Heart left ventricle (tissue), 16 donors: ENCODE measurements at regions not wholly inside any gene's neighbourhood (a gene's known extent, or its start where the extent isn't known, plus 50 kb on each side); places are given as distances from the start of the nearest gene placed in this dataset.

Source experiments
- ATAC-seq, 4 donors: fragments of 200-7000 bp; cut with Tn5 transposase; one replicate each; pipeline ENCODE4 v1.9.1; 2020 to 2022; ENCODE audit warnings: moderate library complexity in 4 of 4, mild to moderate bottlenecking in 3 of 4, moderate number of reproducible peaks in 1 of 4
- DNase-seq, 5 donors: peaks; one replicate each; pipeline ENCODE4 v3.0.0-alpha.2; 2020
- H3K27ac ChIP-seq, 12 donors: fragments of 200-600 bp; sonication (generic) in 4 of 12; one replicate each; pipeline versions ENCODE4 v1.5.0 to v1.8.0; 2016 to 2022; ENCODE audit warnings: mild to moderate bottlenecking in 2 of 12
- H3K27me3 ChIP-seq, 9 donors: fragments of 200-600 bp; sonication (generic) in 2 of 9; one replicate each; pipeline versions ENCODE4 v1.5.1 to v1.8.0; 2016 to 2022; ENCODE audit warnings: mild to moderate bottlenecking in 3 of 9
- H3K36me3 ChIP-seq, 9 donors: fragments of 200-600 bp; sonication (generic) in 2 of 9; one replicate each; pipeline versions ENCODE4 v1.5.0 to v1.8.0; 2018 to 2022; ENCODE audit warnings: mild to moderate bottlenecking in 2 of 9
- H3K4me1 ChIP-seq, 12 donors: fragments of 200-600 bp; sonication (generic) in 4 of 12; one replicate each; pipeline versions ENCODE4 v1.5.0 to v1.8.0; 2016 to 2022; ENCODE audit warnings: mild to moderate bottlenecking in 3 of 12
- H3K4me3 ChIP-seq, 12 donors: fragments of 200-600 bp; sonication (generic) in 4 of 12; one replicate each; pipeline versions ENCODE4 v1.5.0 to v1.8.0; 2017 to 2022; ENCODE audit warnings: mild to moderate bottlenecking in 9 of 12, moderate library complexity in 4 of 12
- H3K9me3 ChIP-seq, 12 donors: fragments of 200-600 bp; sonication (generic) in 4 of 12; one replicate each; pipeline versions ENCODE4 v1.5.0 to v1.8.0; 2016 to 2022; ENCODE audit warnings: mild to moderate bottlenecking in 1 of 12
- CTCF ChIP-seq, 12 donors: fragments of 200-600 bp; sonication (generic) in 4 of 12; IDR thresholded peaks; one replicate each; pipeline versions ENCODE4 v1.5.0 to v1.8.0; 2018 to 2022; ENCODE audit warnings: antibody characterized with exemption in 12 of 12, mild to moderate bottlenecking in 5 of 12
- POLR2A ChIP-seq, 2 donors: fragments of 450-650 bp; IDR thresholded peaks; one replicate each; pipeline ENCODE4 v1.6.1; 2017; ENCODE audit warnings: antibody characterized with exemption in 2 of 2, mild to moderate bottlenecking in 2 of 2, moderate library complexity in 2 of 2
- WGBS, 4 donors: extraction: QIAGEN DNeasy Blood & Tissue Kit in 2 of 4; methylation state at CpG; one replicate each; pipeline versions ENCODE4 v1.1.5 to v1.1.7; 2013 to 2018; 5-methylcytosine and 5-hydroxymethylcytosine counted together
- intact Hi-C, 10 donors: fragments of 100-400 bp; cut with DNase I; formaldehyde crosslinking; loops; one replicate each; pipeline versions ENCODE4 v1.11.1 to v1.14.2; 2022
- donor health status: ischemic (EF 13 %, LVEDD 7.1; RV severe dilation, severe dysfunction).
- donor health status: healthy with polysubstance abuse.
- donor health status: DM: no; HTN: yes; CAD: no.
- donor health status: DM: no; HTN: no; CAD: no.
- donor health status: ischemic (EF 25% LVEDD 6.9; RV normal size, moderate dysfunction).
- donor health status: ischemic (EF 25% LVEDD 5.7; RV mildly dilated, moderate dysfunction).
- donor health status: healthy.
- donor health status: DM: yes; HTN: yes; CAD: no.
- donor health status: ischemic (EF 35%, LVEDD 5.7; RV mildly dilated, moderate dysfunction).
- donor health status: nonischemic (EF 11% LVEDD 7.7; RV severe dilation, severe dysfunction).
- donor health status: DM: yes; HTN: yes; CAD: no.
- donor health status: PGD.
- donor health status: ischemic (EF 29% LVEDD 5.4; RV normal size, mild dysfunction).
- donor health status: nonischemic (EF 23%, LVEDD 6.1; RV moderate dilation, normal function).

GRCh38 chr13:44243198-44243857 is 130.3 kb upstream of the SERP2 start:
- TF ChIP-seq CTCF (IDR thresholded peaks at IDR 0.05) (peak; percentile 25 to 62 (median 46)), POLR2A (IDR thresholded peaks at IDR 0.05) (no peak)
- intact Hi-C loops, result loop anchor here in 4 of 10 donors (2.0 to 5.0 kb wide), 3 partner anchors 64 to 194 kb away; no protein-coding TSS in a partner anchor
- no peaks in the 10 kb centered on the region for H3K36me3 ChIP-seq
- peaks cover 0 to 18% (median 5%) of the 10 kb centered on the region in 12 donors for H3K4me1 ChIP-seq
- H3K27ac ChIP-seq, result peak overlapping the region in 8 of 12 donors; percentile 6 to 65 (median 43)
- ATAC-seq (peak; percentile 39 to 92 (median 70)), DNase-seq (peak in 3 of 5 donors; percentile 46 to 52 (median 47))
- no peak overlapping the region for H3K4me3 ChIP-seq
- no peaks in the 10 kb centered on the region for H3K9me3 ChIP-seq
- H3K27me3 ChIP-seq, result no peaks in the 10 kb centered on the region
- 51 to 59% (median 56%) methylated on average over 11 of the region's 11 CpGs for WGBS, 4 donors

GRCh38 chr13:44244288-44244687 is 129.3 kb upstream of the SERP2 start:
- no peak for ATAC-seq
- no peak for DNase-seq
- peaks cover 0 to 22% (median 7%) of the 10 kb centered on the region in 12 donors for H3K4me1 ChIP-seq
- H3K27me3 ChIP-seq, result no peaks in the 10 kb centered on the region
- intact Hi-C loops, result loop anchor here in 4 of 10 donors (5.0 kb wide), 2 partner anchors 63 to 193 kb away; no protein-coding TSS in a partner anchor
- H3K27ac ChIP-seq, result peak overlapping the region in 2 of 12 donors; percentile 49 to 56
- H3K4me3 ChIP-seq, result no peak overlapping the region
- 79 to 91% (median 87%) methylated on average over 6 of the region's 6 CpGs for WGBS, 4 donors
- H3K9me3 ChIP-seq, result no peaks in the 10 kb centered on the region
- no peaks in the 10 kb centered on the region for H3K36me3 ChIP-seq
- TF ChIP-seq POLR2A (IDR thresholded peaks at IDR 0.05), result no peak
- no peak for TF ChIP-seq CTCF (IDR thresholded peaks at IDR 0.05)

GRCh38 chr13:44249431-44249836 is 124.2 kb upstream of the SERP2 start:
- no peak for TF ChIP-seq POLR2A (IDR thresholded peaks at IDR 0.05)
- TF ChIP-seq CTCF (IDR thresholded peaks at IDR 0.05), result no peak
- no peaks in the 10 kb centered on the region for H3K36me3 ChIP-seq
- no peaks in the 10 kb centered on the region for H3K27me3 ChIP-seq
- ATAC-seq (peak; percentile 56 to 70 (median 60)), DNase-seq (peak; percentile 36 to 79 (median 48))
- intact Hi-C loops, result no loop called here
- H3K27ac ChIP-seq, result peak overlapping the region; percentile 28 to 78 (median 66)
- H3K4me3 ChIP-seq, result no peak overlapping the region
- WGBS, 4 donors, result 37 to 56% (median 51%) methylated on average over 1 of the region's 1 CpG
- H3K9me3 ChIP-seq, result no peaks in the 10 kb centered on the region
- H3K4me1 ChIP-seq, result peaks cover 0 to 38% (median 12%) of the 10 kb centered on the region in 12 donors

GRCh38 chr13:44252938-44253337 is 120.7 kb upstream of the SERP2 start:
- peaks cover 0 to 41% (median 12%) of the 10 kb centered on the region in 12 donors for H3K4me1 ChIP-seq
- H3K27ac ChIP-seq, result peak overlapping the region in 8 of 12 donors; percentile 5 to 67 (median 37)
- no peak for TF ChIP-seq CTCF (IDR thresholded peaks at IDR 0.05)
- no peaks in the 10 kb centered on the region for H3K27me3 ChIP-seq
- 68 to 79% (median 72%) methylated on average over 3 of the region's 3 CpGs for WGBS, 4 donors
- H3K4me3 ChIP-seq, result no peak overlapping the region
- intact Hi-C loops, result no loop called here
- DNase-seq, result no peak
- no peaks in the 10 kb centered on the region for H3K9me3 ChIP-seq
- no peaks in the 10 kb centered on the region for H3K36me3 ChIP-seq
- peak in 1 of 4 donors; percentile 61 for ATAC-seq
